ENCODE measurements at regions not wholly inside any gene's neighbourhood (a gene's known extent, or its start where the extent isn't known, plus 50 kb on each side); places are given as distances from the start of the nearest gene placed in this dataset.
"Not testable (repeated sequence)": the region's sequence is repeated elsewhere in the genome, so short reads cannot be mapped to it uniquely, and the experiment has no call there.

DNA sequence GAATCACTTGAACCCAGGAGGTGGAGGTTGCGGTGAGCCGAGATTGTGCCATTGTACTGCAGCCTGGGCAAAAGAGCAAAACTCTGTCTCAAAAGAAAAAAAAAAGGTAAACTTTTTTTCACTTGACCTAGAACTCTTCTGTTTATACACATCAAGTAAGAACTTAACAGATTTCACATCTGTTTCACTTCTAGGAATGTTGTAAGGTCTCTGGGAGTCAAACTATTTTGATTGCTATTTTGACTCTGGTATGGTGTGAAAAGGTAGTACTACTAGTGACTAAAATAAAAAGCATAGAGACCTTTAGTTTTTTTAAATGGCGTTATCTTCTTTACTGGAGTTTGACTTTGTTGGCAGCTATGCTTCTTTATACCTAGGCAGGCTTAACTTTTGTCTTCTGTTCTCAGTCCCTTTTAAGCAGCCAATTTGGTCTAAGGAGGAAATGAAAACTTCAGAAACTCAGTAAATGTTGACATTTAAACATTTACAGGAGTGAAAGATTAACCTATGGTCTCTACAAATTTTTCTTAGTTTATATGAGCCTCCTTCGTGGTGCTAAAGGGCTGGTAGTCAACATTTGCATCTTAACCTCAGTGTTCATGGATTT, 84.7 kb downstream of the METTL2B start:
- H3K27ac ChIP-seq (ENCODE audit: low read depth, low read length); H3K9me3 ChIP-seq (ENCODE audit: control insufficient read depth, insufficient read depth, low read length); POLR2A ChIA-PET; DNase-seq (ENCODE audit: low read depth, low spot score); H3K4me3 ChIP-seq (ENCODE audit: low read depth, low read length); CTCF ChIA-PET; H3K27me3 ChIP-seq (ENCODE audit: control insufficient read depth, insufficient read depth, low read length): not testable (repeated sequence)

DNA sequence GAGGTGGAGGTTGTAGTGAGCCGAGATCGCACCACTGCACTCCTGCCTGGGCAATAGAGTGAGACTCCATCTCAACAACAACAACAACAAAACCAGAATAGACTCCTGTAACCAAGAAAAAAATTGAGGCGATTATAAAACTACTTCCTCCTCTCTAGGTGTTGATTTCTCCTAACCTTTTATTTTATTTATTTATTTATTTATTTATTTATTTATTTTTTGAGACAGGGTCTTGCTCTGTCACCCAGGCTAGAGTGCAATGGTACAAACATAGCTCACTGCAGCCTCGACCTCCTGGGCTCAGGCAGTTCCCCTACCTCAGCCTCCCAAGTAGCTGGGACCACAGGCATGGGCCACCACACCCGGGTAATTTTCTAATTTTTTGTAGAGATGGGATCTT, 86.2 kb downstream of the METTL2B start:
- POLR2A ChIA-PET; H3K4me3 ChIP-seq (ENCODE audit: low read depth, low read length); H3K27ac ChIP-seq (ENCODE audit: low read depth, low read length); H3K27me3 ChIP-seq (ENCODE audit: control insufficient read depth, insufficient read depth, low read length); H3K9me3 ChIP-seq (ENCODE audit: control insufficient read depth, insufficient read depth, low read length); DNase-seq (ENCODE audit: low read depth, low spot score); CTCF ChIA-PET: not testable (repeated sequence)

DNA sequence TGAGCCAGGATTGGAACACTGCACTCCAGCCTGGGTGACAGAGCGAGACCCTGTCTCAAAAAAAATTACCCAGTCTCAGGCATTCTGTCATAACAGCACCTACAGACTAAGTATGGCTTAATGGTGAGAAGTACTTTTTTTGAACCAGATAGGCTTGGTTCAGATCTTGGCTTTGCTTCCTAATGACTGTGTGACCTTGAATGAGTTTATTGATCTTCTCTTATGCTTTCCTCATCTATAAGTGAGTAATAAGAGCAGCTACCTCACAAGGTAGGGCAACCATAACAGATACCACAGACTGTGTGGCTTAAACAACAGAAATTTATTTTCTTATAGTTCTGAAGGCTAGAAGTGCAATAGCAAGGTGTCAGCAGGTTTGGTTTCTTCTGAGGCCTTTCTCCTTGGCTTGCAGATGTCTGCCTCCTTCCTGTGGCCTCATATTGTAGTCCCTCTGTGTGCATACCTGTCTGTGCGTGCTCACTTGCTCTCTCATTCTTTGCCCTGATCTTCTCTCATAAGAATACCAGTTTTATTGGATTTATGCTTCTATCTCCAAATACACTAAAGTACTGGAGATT, 87.7 kb downstream of the METTL2B start:
- H3K4me3 ChIP-seq (ENCODE audit: low read depth, low read length); CTCF ChIA-PET; POLR2A ChIA-PET; H3K27ac ChIP-seq (ENCODE audit: low read depth, low read length); DNase-seq (ENCODE audit: low read depth, low spot score); H3K9me3 ChIP-seq (ENCODE audit: control insufficient read depth, insufficient read depth, low read length); H3K27me3 ChIP-seq (ENCODE audit: control insufficient read depth, insufficient read depth, low read length): not testable (repeated sequence)

DNA sequence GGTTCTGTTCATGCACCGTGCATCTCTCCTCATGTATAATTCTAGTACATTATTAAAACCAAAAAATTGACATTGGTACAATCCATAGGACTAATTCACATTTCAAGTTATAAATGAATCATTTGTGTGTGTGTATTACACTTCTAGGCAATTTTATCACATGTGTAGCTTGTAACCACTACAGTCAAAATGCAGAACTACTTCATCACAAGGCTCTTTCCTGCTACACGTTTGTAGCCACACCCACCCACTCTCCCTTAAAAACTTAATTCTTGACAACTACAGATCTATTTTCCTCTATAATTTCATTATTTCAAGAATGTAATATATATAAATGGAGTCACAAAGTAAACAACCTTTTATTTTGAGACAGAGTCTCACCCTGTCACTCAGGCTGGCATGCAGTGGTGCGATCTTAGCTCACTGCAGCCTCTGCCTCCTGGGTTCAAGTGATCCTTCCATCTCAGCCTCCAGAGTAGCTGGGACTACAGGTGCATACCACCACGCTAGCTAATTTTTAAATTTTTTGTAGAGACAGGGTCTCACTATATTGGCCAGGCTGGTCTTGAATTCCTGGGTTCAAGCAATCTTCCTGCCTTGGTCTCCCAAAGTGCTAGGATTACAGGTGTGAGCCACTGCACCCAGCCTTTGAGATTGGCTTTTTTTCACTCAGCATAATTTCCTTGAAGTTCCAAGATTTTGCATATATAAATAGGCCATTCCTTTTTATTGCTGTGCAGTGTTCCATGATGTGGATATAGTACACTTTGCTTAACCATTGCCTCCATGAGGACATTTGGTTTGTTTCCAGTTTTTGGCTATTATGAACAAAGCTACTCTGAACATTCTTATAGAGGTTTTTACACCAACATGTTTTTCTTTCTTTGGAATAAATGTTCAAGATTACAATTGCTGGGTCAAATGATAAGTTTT, 88.7 kb downstream of the METTL2B start:
- CTCF ChIA-PET; POLR2A ChIA-PET; DNase-seq (ENCODE audit: low read depth, low spot score); H3K27ac ChIP-seq (ENCODE audit: low read depth, low read length); H3K4me3 ChIP-seq (ENCODE audit: low read depth, low read length); H3K27me3 ChIP-seq (ENCODE audit: control insufficient read depth, insufficient read depth, low read length); H3K9me3 ChIP-seq (ENCODE audit: control insufficient read depth, insufficient read depth, low read length): not testable (repeated sequence)

DNA sequence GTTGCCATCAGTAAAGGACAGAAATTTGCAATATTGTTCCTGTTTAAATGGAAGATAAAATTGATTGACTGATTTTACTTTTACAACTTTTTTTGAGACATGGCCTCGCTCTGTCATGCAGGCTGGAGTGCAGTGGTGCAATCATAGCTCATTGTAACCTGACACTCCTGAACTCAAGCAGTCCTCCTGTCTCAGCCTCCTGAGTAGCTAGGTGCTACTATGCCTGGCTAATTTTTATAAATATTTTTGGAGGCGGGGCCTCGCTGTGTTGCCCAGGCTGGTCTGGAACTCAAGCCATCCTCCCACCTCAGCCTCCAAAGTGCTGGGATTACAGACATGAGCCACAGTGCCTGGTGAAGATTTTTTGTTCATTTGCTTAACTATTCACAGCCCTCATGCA, 96.8 kb upstream of the GARIN1A start:
- DNase-seq (ENCODE audit: low read depth, low spot score); H3K27ac ChIP-seq (ENCODE audit: low read depth, low read length); H3K9me3 ChIP-seq (ENCODE audit: control insufficient read depth, insufficient read depth, low read length); H3K27me3 ChIP-seq (ENCODE audit: control insufficient read depth, insufficient read depth, low read length); POLR2A ChIA-PET; CTCF ChIA-PET; H3K4me3 ChIP-seq (ENCODE audit: low read depth, low read length): not testable (repeated sequence)

DNA sequence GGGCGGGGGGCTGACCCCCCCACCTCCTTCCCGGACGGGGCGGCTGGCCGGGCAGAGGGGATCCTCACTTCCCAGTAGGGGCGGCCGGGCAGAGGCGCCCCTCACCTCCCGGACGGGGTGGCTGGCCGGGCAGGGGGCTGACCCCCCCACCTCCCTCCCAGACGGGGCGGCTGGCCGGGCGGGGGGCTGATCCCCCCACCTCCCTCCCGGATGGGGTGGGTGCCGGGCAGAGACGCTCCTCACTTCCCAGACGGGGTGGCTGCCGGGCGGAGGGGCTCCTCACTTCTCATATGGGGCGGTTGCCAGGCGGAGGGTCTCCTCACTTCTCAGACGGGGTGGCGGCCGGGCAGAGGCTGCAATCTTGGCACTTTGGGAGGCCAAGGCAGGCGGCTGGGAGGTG, 95.1 kb upstream of the GARIN1A start:
- H3K4me3 ChIP-seq (ENCODE audit: low read depth, low read length); DNase-seq (ENCODE audit: low read depth, low spot score); POLR2A ChIA-PET; CTCF ChIA-PET; H3K9me3 ChIP-seq (ENCODE audit: control insufficient read depth, insufficient read depth, low read length); H3K27ac ChIP-seq (ENCODE audit: low read depth, low read length); H3K27me3 ChIP-seq (ENCODE audit: control insufficient read depth, insufficient read depth, low read length): not testable (repeated sequence)

DNA sequence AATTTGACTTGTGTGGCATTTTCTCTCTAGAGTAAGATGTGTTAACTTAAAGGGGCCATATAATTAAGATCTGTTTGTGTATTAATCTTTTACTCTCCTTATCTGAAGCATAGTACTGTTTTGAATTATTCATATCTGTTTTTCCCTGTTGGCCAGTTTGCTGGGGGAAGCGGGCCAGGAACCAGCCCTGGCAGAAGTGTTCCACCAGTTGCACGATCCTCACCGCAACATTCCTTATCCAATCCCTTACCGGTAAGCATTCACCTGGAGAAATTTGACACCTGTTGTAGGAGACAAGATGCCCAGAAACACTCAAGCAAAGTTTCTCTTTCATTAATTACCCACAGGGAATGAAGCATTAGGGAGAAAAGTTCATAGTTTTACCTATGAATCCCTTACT, 92.2 kb upstream of the GARIN1A start:
- H3K4me3 ChIP-seq (ENCODE audit: low read depth, low read length); H3K9me3 ChIP-seq (ENCODE audit: control insufficient read depth, insufficient read depth, low read length); H3K27ac ChIP-seq (ENCODE audit: low read depth, low read length); DNase-seq (ENCODE audit: low read depth, low spot score); POLR2A ChIA-PET; H3K27me3 ChIP-seq (ENCODE audit: control insufficient read depth, insufficient read depth, low read length); CTCF ChIA-PET: not testable (repeated sequence)

DNA sequence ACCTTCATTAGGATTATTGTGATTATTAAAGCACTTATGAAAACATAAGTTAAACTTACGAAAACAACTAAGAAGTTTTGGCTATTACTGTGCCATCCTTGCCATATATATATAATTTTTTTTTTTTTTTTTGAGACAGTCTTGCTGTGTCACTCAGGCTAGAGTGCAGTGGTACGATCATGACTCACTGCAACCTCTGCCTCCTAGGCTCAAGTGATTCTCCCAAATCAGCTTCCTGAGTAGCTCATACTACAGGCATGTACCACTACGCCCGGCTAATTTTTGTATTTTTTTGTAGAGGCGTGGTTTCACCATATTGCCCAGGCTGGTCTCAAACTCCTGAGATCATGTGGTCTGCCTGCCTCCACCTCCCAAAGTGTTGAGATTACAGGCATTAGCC, 91.0 kb upstream of the GARIN1A start:
- H3K27me3 ChIP-seq (ENCODE audit: control insufficient read depth, insufficient read depth, low read length); H3K4me3 ChIP-seq (ENCODE audit: low read depth, low read length); DNase-seq (ENCODE audit: low read depth, low spot score); H3K27ac ChIP-seq (ENCODE audit: low read depth, low read length); H3K9me3 ChIP-seq (ENCODE audit: control insufficient read depth, insufficient read depth, low read length); CTCF ChIA-PET; POLR2A ChIA-PET: not testable (repeated sequence)

DNA sequence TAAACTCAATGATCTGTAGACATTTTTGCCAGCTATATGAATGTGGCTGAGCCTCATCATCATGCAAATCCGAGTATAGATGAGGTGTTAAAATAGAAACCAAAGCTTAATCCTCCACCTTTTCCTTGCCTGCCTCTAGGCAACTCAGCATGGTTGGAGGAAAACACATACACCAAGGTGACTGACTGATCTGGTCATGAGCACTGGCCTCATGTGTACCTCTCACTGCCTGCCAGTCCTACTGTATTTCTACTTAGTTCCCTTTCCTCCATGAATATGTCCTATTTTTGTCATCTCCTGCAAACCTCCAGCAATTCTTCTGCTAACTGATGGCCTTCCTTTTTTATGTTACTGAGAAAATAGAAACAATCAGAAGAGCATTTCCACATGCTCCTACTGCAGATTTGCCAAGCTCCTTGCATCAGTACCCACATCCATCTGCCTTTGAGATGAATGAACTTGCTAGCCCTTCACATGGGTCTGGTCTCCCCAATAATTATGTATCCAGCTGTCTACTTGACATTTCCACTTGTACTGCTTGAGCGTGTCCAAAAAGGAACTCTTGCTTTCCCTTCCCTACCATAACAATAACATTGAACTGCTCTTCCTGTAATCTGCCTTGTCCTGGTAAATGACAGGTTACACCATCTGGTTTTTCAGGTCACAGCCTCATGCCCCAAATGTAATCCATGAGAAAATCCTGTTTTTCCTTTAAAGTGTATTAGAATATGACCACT, 90.1 kb upstream of the GARIN1A start:
- H3K27me3 ChIP-seq (ENCODE audit: control insufficient read depth, insufficient read depth, low read length); H3K27ac ChIP-seq (ENCODE audit: low read depth, low read length); H3K4me3 ChIP-seq (ENCODE audit: low read depth, low read length); CTCF ChIA-PET; H3K9me3 ChIP-seq (ENCODE audit: control insufficient read depth, insufficient read depth, low read length); DNase-seq (ENCODE audit: low read depth, low spot score); POLR2A ChIA-PET: not testable (repeated sequence)

DNA sequence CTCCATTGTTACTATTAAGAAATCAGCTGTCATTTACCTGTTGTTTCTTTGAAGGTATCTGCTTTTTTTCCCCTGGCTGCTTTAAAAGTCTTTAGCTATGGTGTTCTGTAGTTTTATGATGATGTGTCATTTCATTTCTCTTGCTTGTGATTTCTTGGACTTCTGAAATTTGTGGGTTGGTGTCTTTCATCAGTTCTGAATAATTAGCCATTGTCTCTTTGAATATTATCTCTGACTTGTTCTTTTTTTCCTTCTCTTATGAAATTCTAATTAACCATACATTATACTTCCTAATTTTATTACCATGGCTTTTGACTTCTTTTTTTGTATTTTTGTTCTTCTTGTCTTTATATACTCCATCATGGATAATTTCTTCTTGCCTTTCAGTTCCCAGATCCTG, 85.4 kb upstream of the GARIN1A start:
- POLR2A ChIA-PET; H3K27me3 ChIP-seq (ENCODE audit: control insufficient read depth, insufficient read depth, low read length); H3K4me3 ChIP-seq (ENCODE audit: low read depth, low read length); H3K9me3 ChIP-seq (ENCODE audit: control insufficient read depth, insufficient read depth, low read length); H3K27ac ChIP-seq (ENCODE audit: low read depth, low read length); CTCF ChIA-PET; DNase-seq (ENCODE audit: low read depth, low spot score): not testable (repeated sequence)

All from AG04450 (cell line).